IPS-18c (cell line): ENCODE measurements at regions not wholly inside any gene's neighbourhood (a gene's known extent, or its start where the extent isn't known, plus 50 kb on each side); places are given as distances from the start of the nearest gene placed in this dataset.

Experiments used
- H3K4me3 ChIP-seq: 2 replicates; pipeline ENCODE4 v1.7.0; 2013; ENCODE audit warnings: low read depth, mild to moderate bottlenecking, low read length, moderate library complexity; ENCODE audit not compliant: insufficient read depth
- H3K9me3 ChIP-seq: one replicate; pipeline ENCODE4 v1.6.1; 2013; ENCODE audit warnings: mild to moderate bottlenecking, low read length, moderate library complexity; ENCODE audit not compliant: control insufficient read depth, insufficient read depth

- Histone ChIP-seq H3K4me3 (no peak overlapping the region), H3K9me3 (no peaks in the 10 kb centered on the region)
These were observed 354.4 kb downstream of the CRPPA start for GRCh38 chr7:16066805-16067459.

GRCh38 chr7:16065939-16066338 lies 355.4 kb downstream of the CRPPA start:
- Histone ChIP-seq H3K9me3 (no peaks in the 10 kb centered on the region), H3K4me3 (no peak overlapping the region)

- no peaks in the 10 kb centered on the region for H3K9me3 ChIP-seq
- H3K4me3 ChIP-seq, result no peak overlapping the region
These were observed 357.3 kb downstream of the CRPPA start for GRCh38 chr7:16063716-16064675.

- no peaks in the 10 kb centered on the region for H3K9me3 ChIP-seq
These were observed 358.1 kb downstream of the CRPPA start for GRCh38 chr7:16063221-16063620.

GRCh38 chr7:16062269-16062668 lies 359.1 kb downstream of the CRPPA start:
- no peaks in the 10 kb centered on the region for H3K9me3 ChIP-seq
- H3K4me3 ChIP-seq, result no peak overlapping the region

More at GRCh38 chr7:16063221-16063620, 358.1 kb downstream of the CRPPA start:
- H3K4me3 ChIP-seq, result no peak overlapping the region

- H3K9me3 ChIP-seq, result no peaks in the 10 kb centered on the region
These were observed 359.7 kb downstream of the CRPPA start for GRCh38 chr7:16061630-16062029.

GRCh38 chr7:16061011-16061410 lies 360.3 kb downstream of the CRPPA start:
- no peaks in the 10 kb centered on the region for H3K9me3 ChIP-seq

More at GRCh38 chr7:16061630-16062029, 359.7 kb downstream of the CRPPA start:
- H3K4me3 ChIP-seq, result no peak overlapping the region

GRCh38 chr7:16060502-16060901 lies 360.8 kb downstream of the CRPPA start:
- no peaks in the 10 kb centered on the region for H3K9me3 ChIP-seq
- no peak overlapping the region for H3K4me3 ChIP-seq

More at GRCh38 chr7:16061011-16061410, 360.3 kb downstream of the CRPPA start:
- H3K4me3 ChIP-seq, result no peak overlapping the region

- Histone ChIP-seq H3K9me3 (no peaks in the 10 kb centered on the region), H3K4me3 (no peak overlapping the region)
These were observed 365.9 kb downstream of the CRPPA start for GRCh38 chr7:16055263-16055976.

GRCh38 chr7:16051561-16052255 lies 365.2 kb upstream of the MEOX2 start:
- no peak overlapping the region for H3K4me3 ChIP-seq
- H3K9me3 ChIP-seq, result no peaks in the 10 kb centered on the region

- Histone ChIP-seq H3K4me3 (no peak overlapping the region), H3K9me3 (no peaks in the 10 kb centered on the region)
These were observed 359.6 kb upstream of the MEOX2 start for GRCh38 chr7:16046041-16046440.

GRCh38 chr7:16045296-16045695 lies 358.8 kb upstream of the MEOX2 start:
- Histone ChIP-seq H3K9me3 (no peaks in the 10 kb centered on the region), H3K4me3 (no peak overlapping the region)

GRCh38 chr7:16044645-16045044 lies 358.2 kb upstream of the MEOX2 start:
- no peaks in the 10 kb centered on the region for H3K9me3 ChIP-seq
- no peak overlapping the region for H3K4me3 ChIP-seq

- Histone ChIP-seq H3K9me3 (no peaks in the 10 kb centered on the region), H3K4me3 (no peak overlapping the region)
These were observed 353.9 kb upstream of the MEOX2 start for GRCh38 chr7:16040346-16040745.

GRCh38 chr7:16038906-16039305 lies 352.4 kb upstream of the MEOX2 start:
- Histone ChIP-seq H3K4me3 (no peak overlapping the region), H3K9me3 (no peaks in the 10 kb centered on the region)

- Histone ChIP-seq H3K9me3 (no peaks in the 10 kb centered on the region), H3K4me3 (no peak overlapping the region)
These were observed 348.9 kb upstream of the MEOX2 start for GRCh38 chr7:16035392-16035791.

GRCh38 chr7:16034866-16035265 lies 348.4 kb upstream of the MEOX2 start:
- Histone ChIP-seq H3K9me3 (no peaks in the 10 kb centered on the region), H3K4me3 (no peak overlapping the region)
